ENCODE measurements at regions not wholly inside any gene's neighbourhood (a gene's known extent, or its start where the extent isn't known, plus 50 kb on each side); places are given as distances from the start of the nearest gene placed in this dataset.
"Not testable (repeated sequence)": the region's sequence is repeated elsewhere in the genome, so short reads cannot be mapped to it uniquely, and the experiment has no call there.

DNA sequence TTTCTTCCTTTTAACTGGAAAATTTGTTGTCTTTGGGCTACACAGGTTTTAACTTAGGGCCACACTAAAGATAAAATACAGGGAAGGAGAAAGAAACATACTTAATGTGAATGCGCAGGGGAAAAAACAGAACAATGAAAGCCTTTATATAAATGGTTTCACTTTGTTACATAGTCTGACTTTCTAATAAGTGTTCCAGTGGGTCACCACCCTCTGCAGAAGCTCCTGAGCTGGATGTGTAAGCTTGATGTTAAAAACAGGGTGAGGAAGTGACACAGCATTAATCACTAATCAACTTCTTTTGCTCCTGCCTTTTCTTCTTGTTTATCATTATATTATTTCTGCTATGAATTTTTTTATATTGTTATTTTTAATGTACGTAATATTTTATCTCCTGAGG lies 445.6 kb upstream of the CA10 start:
- H3K9ac ChIP-seq (ENCODE audit: low read length), result no peak overlapping the region
- no peaks in the 10 kb centered on the region for H4K20me1 ChIP-seq (ENCODE audit: insufficient read depth, low read length)
- TF ChIP-seq EZH2 (IDR thresholded peaks at IDR 0.05; ENCODE audit: borderline replicate concordance, low read length), result no peak
- TF ChIP-seq, protein P1, sequence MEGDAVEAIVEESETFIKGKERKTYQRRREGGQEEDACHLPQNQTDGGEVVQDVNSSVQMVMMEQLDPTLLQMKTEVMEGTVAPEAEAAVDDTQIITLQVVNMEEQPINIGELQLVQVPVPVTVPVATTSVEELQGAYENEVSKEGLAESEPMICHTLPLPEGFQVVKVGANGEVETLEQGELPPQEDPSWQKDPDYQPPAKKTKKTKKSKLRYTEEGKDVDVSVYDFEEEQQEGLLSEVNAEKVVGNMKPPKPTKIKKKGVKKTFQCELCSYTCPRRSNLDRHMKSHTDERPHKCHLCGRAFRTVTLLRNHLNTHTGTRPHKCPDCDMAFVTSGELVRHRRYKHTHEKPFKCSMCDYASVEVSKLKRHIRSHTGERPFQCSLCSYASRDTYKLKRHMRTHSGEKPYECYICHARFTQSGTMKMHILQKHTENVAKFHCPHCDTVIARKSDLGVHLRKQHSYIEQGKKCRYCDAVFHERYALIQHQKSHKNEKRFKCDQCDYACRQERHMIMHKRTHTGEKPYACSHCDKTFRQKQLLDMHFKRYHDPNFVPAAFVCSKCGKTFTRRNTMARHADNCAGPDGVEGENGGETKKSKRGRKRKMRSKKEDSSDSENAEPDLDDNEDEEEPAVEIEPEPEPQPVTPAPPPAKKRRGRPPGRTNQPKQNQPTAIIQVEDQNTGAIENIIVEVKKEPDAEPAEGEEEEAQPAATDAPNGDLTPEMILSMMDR (IDR thresholded peaks at IDR 0.05; ENCODE audit: low read length), result no peak
- H3K36me3 ChIP-seq (ENCODE audit: insufficient read depth, low read length), result no peaks in the 10 kb centered on the region
- no peaks in the 10 kb centered on the region for H3K4me1 ChIP-seq (ENCODE audit: insufficient read depth, low read length, severe bottlenecking)
- no peaks in the 10 kb centered on the region for H3F3A ChIP-seq (ENCODE audit: insufficient read depth, low read length)
- H3K27me3 ChIP-seq (ENCODE audit: insufficient read depth, low read length), result no peaks in the 10 kb centered on the region
- H3K9me3 ChIP-seq (ENCODE audit: low read length), result no peaks in the 10 kb centered on the region
- H3K27ac ChIP-seq (ENCODE audit: low read depth, low read length, poor library complexity, severe bottlenecking), result no peak overlapping the region
- H3K9me2 ChIP-seq (ENCODE audit: low read depth, low read length), result no peaks in the 10 kb centered on the region
- no peaks in the 10 kb centered on the region for H3K79me2 ChIP-seq (ENCODE audit: insufficient read depth, low read length)
- no peak overlapping the region for H3K4me2 ChIP-seq (ENCODE audit: low read length)
- no peak overlapping the region for H3K4me3 ChIP-seq (ENCODE audit: low read depth, low read length, poor library complexity, severe bottlenecking)
- no peak overlapping the region for H2AFZ ChIP-seq (ENCODE audit: low read length)

DNA sequence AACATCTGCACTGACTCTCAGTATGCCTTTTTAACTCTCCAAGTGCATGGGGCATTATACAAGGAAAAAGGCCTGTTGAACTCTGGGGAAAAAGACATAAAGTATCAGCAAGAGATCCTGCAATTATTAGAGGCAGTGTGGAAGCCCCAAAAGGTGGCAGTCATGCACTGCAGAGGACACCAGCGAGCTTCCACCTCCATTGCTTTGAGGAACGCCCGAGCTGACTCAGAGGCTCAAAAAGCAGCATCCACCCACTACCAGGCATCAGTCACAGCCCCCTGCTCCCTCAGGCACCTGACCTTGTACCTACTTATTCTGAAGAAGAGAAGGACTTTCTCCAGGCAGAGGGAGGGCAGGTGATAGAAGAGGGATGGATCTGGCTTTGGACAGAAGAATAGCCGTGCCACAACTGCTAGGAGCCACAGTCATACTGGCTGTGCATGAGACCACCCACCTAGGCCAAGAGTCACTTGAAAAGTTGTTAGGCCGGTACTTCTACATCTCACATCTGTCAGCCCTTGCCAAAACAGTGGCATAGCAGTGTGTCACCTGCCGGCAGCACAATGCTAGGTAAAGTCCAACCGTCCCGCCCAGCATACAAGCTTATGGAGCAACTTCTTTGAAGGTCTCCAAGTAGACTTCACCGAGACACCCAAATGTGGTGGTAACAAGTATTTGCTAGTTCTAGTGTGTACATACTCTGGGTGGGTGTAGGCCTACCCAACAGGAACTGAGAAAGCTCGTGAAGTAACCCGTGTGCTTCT lies 439.1 kb upstream of the CA10 start:
- H2AFZ ChIP-seq (ENCODE audit: low read length); H3K79me2 ChIP-seq (ENCODE audit: insufficient read depth, low read length); H3K4me3 ChIP-seq (ENCODE audit: low read depth, low read length, poor library complexity, severe bottlenecking); H3K9me3 ChIP-seq (ENCODE audit: low read length); H3K27me3 ChIP-seq (ENCODE audit: insufficient read depth, low read length); H4K20me1 ChIP-seq (ENCODE audit: insufficient read depth, low read length); H3K4me1 ChIP-seq (ENCODE audit: insufficient read depth, low read length, severe bottlenecking); H3K27ac ChIP-seq (ENCODE audit: low read depth, low read length, poor library complexity, severe bottlenecking); H3K9ac ChIP-seq (ENCODE audit: low read length); H3K9me2 ChIP-seq (ENCODE audit: low read depth, low read length); H3K36me3 ChIP-seq (ENCODE audit: insufficient read depth, low read length); H3F3A ChIP-seq (ENCODE audit: insufficient read depth, low read length); H3K4me2 ChIP-seq (ENCODE audit: low read length): not testable (repeated sequence)
- TF ChIP-seq, protein P1 (IDR thresholded peaks at IDR 0.05; ENCODE audit: low read length), result peak; percentile 7; the same call in 1 of the 2 replicates

DNA sequence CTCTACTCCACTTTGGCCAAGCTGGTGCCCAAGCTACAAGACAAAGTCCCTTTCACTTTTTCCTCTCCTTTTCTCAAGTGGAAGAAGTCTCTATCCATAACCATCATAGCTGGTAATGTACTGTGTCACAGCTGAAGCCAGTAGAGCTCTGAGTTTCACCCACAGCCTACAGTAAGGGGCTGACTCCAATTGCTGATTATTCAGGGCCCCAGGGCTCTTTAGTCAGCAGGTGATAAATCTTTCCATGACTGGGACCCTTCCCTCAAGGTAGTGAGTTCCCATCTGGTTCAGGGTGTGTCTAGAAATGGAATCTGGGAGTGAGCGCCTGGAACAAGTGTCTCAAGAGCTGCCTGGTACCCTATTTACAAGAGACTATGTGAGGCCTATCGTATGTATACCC lies 436.0 kb upstream of the CA10 start:
- no peaks in the 10 kb centered on the region for H3K9me3 ChIP-seq (ENCODE audit: low read length)
- TF ChIP-seq, protein P1 (IDR thresholded peaks at IDR 0.05; ENCODE audit: low read length), result no peak
- no peak for TF ChIP-seq EZH2 (IDR thresholded peaks at IDR 0.05; ENCODE audit: borderline replicate concordance, low read length)
- H4K20me1 ChIP-seq (ENCODE audit: insufficient read depth, low read length), result no peaks in the 10 kb centered on the region
- no peak overlapping the region for H3K27ac ChIP-seq (ENCODE audit: low read depth, low read length, poor library complexity, severe bottlenecking)
- H3K36me3 ChIP-seq (ENCODE audit: insufficient read depth, low read length), result no peaks in the 10 kb centered on the region
- no peaks in the 10 kb centered on the region for H3F3A ChIP-seq (ENCODE audit: insufficient read depth, low read length)
- H3K79me2 ChIP-seq (ENCODE audit: insufficient read depth, low read length), result no peaks in the 10 kb centered on the region
- no peak overlapping the region for H2AFZ ChIP-seq (ENCODE audit: low read length)
- no peak overlapping the region for H3K4me2 ChIP-seq (ENCODE audit: low read length)
- no peaks in the 10 kb centered on the region for H3K4me1 ChIP-seq (ENCODE audit: insufficient read depth, low read length, severe bottlenecking)
- no peak overlapping the region for H3K9ac ChIP-seq (ENCODE audit: low read length)
- no peaks in the 10 kb centered on the region for H3K27me3 ChIP-seq (ENCODE audit: insufficient read depth, low read length)
- H3K4me3 ChIP-seq (ENCODE audit: low read depth, low read length, poor library complexity, severe bottlenecking), result no peak overlapping the region
- H3K9me2 ChIP-seq (ENCODE audit: low read depth, low read length), result no peaks in the 10 kb centered on the region

All from OCI-LY1 (cell line).